Stimulated activated CD4-positive, alpha-beta T cell treated with anti-CD3 and anti-CD28 coated beads, TNF-alpha, amount 100 ng/mL, for 1 hour (primary cell): ENCODE measurements at regions not wholly inside any gene's neighbourhood (a gene's known extent, or its start where the extent isn't known, plus 50 kb on each side); places are given as distances from the start of the nearest gene placed in this dataset.

Experiments used
- DNase-seq, 3 donors: peaks; one replicate each; pipeline ENCODE4 v3.0.0-alpha.2; 2020; ENCODE audit warnings: low read depth in 3 of 3, low spot score in 1 of 3

GRCh38 chr14:101116486-101117130, 213.1 kb upstream of the RTL1 start:
- no peak for DNase-seq

- DNase-seq: no peak
Observed at GRCh38 chr14:101117543-101117942, 214.0 kb upstream of the RTL1 start.

GRCh38 chr14:101118233-101118632, 214.7 kb upstream of the RTL1 start:
- DNase-seq: no peak

GRCh38 chr14:101118746-101119591, 215.4 kb upstream of the RTL1 start:
- no peak for DNase-seq

- no peak for DNase-seq
Observed at GRCh38 chr14:101119830-101120571, 216.5 kb upstream of the RTL1 start.

GRCh38 chr14:101120641-101121507, 217.4 kb upstream of the RTL1 start:
- DNase-seq: no peak

- no peak for DNase-seq
Observed at GRCh38 chr14:101121508-101122139, 218.1 kb upstream of the RTL1 start.

- no peak for DNase-seq
Observed at GRCh38 chr14:101122237-101123141, 219.0 kb upstream of the RTL1 start.

GRCh38 chr14:101123618-101124510, 220.3 kb upstream of the RTL1 start:
- DNase-seq: no peak

- no peak for DNase-seq
Observed at GRCh38 chr14:101124815-101125214, 221.3 kb upstream of the RTL1 start.

GRCh38 chr14:101125313-101125712, 221.8 kb upstream of the RTL1 start:
- DNase-seq: no peak

GRCh38 chr14:101125719-101126651, 222.5 kb upstream of the RTL1 start:
- DNase-seq: no peak

GRCh38 chr14:101126731-101127130, 223.2 kb upstream of the RTL1 start:
- DNase-seq: no peak

- no peak for DNase-seq
Observed at GRCh38 chr14:101127224-101127623, 223.7 kb upstream of the RTL1 start.

- no peak for DNase-seq
Observed at GRCh38 chr14:101128478-101129321, 225.2 kb upstream of the RTL1 start.

- no peak for DNase-seq
Observed at GRCh38 chr14:101129521-101130167, 226.1 kb upstream of the RTL1 start.
